HCT116 (cell line): ENCODE measurements at regions not wholly inside any gene's neighbourhood (a gene's known extent, or its start where the extent isn't known, plus 50 kb on each side); places are given as distances from the start of the nearest gene placed in this dataset.

Experiments used
- ATAC-seq: fragments of 200-7000 bp; cut with Tn5 transposase; 2 replicates; pipeline ENCODE4 v1.9.1; 2020; ENCODE audit warnings: mild to moderate bottlenecking, moderate library complexity
- BruUV-seq: library from RNA; stranded (reverse); fragments of 400-500 nt; replicated peaks from 2 replicates; lab custom pipeline; 2021; lab: Mats Ljungman, UMichigan
- CTCF ChIA-PET: fragments of 300-600 bp; sonication (Branson Sonifier 250); formaldehyde crosslinking; loops from one replicate; lab custom pipeline; 2021; ENCODE audit warnings: antibody characterized with exemption; lab: Charles Lee
- POLR2A ChIA-PET: fragments of 300-600, 350-600 bp; sonication (Branson Sonifier 250); formaldehyde crosslinking; loops from one replicate; lab custom pipeline; 2021; ENCODE audit warnings: antibody characterized with exemption; lab: Charles Lee
- RAD21 ChIA-PET, 2 experiments: fragments of 300-600 bp; sonication (Branson Sonifier 250); formaldehyde crosslinking; loops; one replicate each; lab custom pipeline; 2023; ENCODE audit warnings: low total read pairs in 2 of 2; ENCODE audit not compliant: uncharacterized antibody in 2 of 2, unreplicated experiment in 2 of 2, low non-redundant PET in 1 of 2; lab: Charles Lee
- DNase-seq: peaks from one replicate; pipeline ENCODE4 v3.0.0-alpha.2; 2010; ENCODE audit warnings: low read depth, low spot score
- H2AFZ ChIP-seq: fragments of 200-600 bp; shearing (Covaris generic), sonication (generic); 2 replicates; pipeline ENCODE4 v1.6.1; 2017; ENCODE audit warnings: low read depth, mixed run types, mixed read lengths, antibody characterized with exemption, low read length; ENCODE audit not compliant: poor library complexity, severe bottlenecking
- H3K27ac ChIP-seq: 2 replicates; pipeline ENCODE4 v1.5.1; 2012; ENCODE audit warnings: low read depth, low read length
- H3K27me3 ChIP-seq: fragments of 200-600 bp; sonication (generic); 2 replicates; pipeline ENCODE4 v1.6.1; 2016; ENCODE audit warnings: mixed run types, low read length, mixed read lengths; ENCODE audit not compliant: insufficient read depth
- H3K36me3 ChIP-seq, 2 experiments: fragments of 200-500 bp in 1 of 2; fragments of 200-600 bp in 1 of 2; sonication (Bioruptor generic) in 1 of 2; sonication (generic) in 1 of 2; 2 replicates each; pipeline versions ENCODE4 v1.5.1 to v1.6.1; 2014 to 2016; ENCODE audit warnings: low read length in 2 of 2, inconsistent platforms in 1 of 2, mixed read lengths in 1 of 2, mixed run types in 1 of 2; ENCODE audit not compliant: insufficient read depth in 2 of 2, control insufficient read depth in 1 of 2
- H3K4me1 ChIP-seq, 2 experiments: fragments of 200-600 bp in 1 of 2; sonication (generic) in 1 of 2; 2 replicates each; pipeline versions ENCODE4 v1.5.1 to v1.6.1; 2012 to 2017; ENCODE audit warnings: low read length in 2 of 2, inconsistent platforms in 1 of 2, mild to moderate bottlenecking in 1 of 2, mixed read lengths in 1 of 2, mixed run types in 1 of 2, moderate library complexity in 1 of 2; ENCODE audit not compliant: insufficient read depth in 2 of 2, control insufficient read depth in 1 of 2
- H3K4me2 ChIP-seq: fragments of 200-600 bp; sonication (generic); 2 replicates; pipeline ENCODE4 v1.6.1; 2017; ENCODE audit warnings: mixed run types, low read length, mixed read lengths
- H3K4me3 ChIP-seq, 2 experiments: fragments of 200-600 bp in 1 of 2; sonication (generic) in 1 of 2; replicated peaks in 1 of 2; 2 replicates each; pipeline ENCODE4 v1.5.1; 2011 to 2016; ENCODE audit warnings: low read length in 2 of 2, control low read depth in 1 of 2, low read depth in 1 of 2, mild to moderate bottlenecking in 1 of 2, mixed read lengths in 1 of 2, mixed run types in 1 of 2
- H3K79me2 ChIP-seq: fragments of 200-600 bp; sonication (generic); 2 replicates; pipeline ENCODE4 v1.6.1; 2017; ENCODE audit warnings: mild to moderate bottlenecking, mixed run types, low read length, moderate library complexity, mixed read lengths; ENCODE audit not compliant: insufficient read depth
- H3K9ac ChIP-seq: fragments of 200-600 bp; sonication (generic); 2 replicates; pipeline ENCODE4 v1.6.1; 2016; ENCODE audit warnings: low read length, mixed read lengths
- H3K9me2 ChIP-seq: fragments of 200-600 bp; sonication (generic), shearing (Covaris generic); 2 replicates; pipeline ENCODE4 v1.6.1; 2017; ENCODE audit warnings: mixed run types, mild to moderate bottlenecking, moderate library complexity; ENCODE audit not compliant: insufficient read depth
- H3K9me3 ChIP-seq, 2 experiments: fragments of 200-500 bp in 1 of 2; fragments of 200-600 bp in 1 of 2; sonication (Bioruptor generic) in 1 of 2; sonication (generic) in 1 of 2; 2 replicates each; pipeline ENCODE4 v1.6.1; 2014 to 2017; ENCODE audit warnings: low read length in 2 of 2, mixed read lengths in 2 of 2, inconsistent platforms in 1 of 2, low read depth in 1 of 2, mild to moderate bottlenecking in 1 of 2, mixed run types in 1 of 2, moderate library complexity in 1 of 2; ENCODE audit not compliant: control insufficient read depth in 1 of 2, insufficient read depth in 1 of 2
- H4K20me1 ChIP-seq: fragments of 200-600 bp; sonication (generic), shearing (Covaris generic); 2 replicates; pipeline ENCODE4 v1.6.1; 2017; ENCODE audit warnings: mixed run types, mild to moderate bottlenecking, moderate library complexity; ENCODE audit not compliant: insufficient read depth
- CEBPB ChIP-seq: IDR thresholded peaks from 2 replicates; pipeline ENCODE4 v1.6.1; 2012; ENCODE audit warnings: low read depth
- EGR1 ChIP-seq: IDR thresholded peaks from 2 replicates; pipeline ENCODE4 v1.6.1; 2012; ENCODE audit warnings: low read depth
- EZH2 ChIP-seq: fragments of 200-600 bp; sonication (generic); IDR thresholded peaks from 2 replicates; pipeline ENCODE4 v1.6.1; 2017; ENCODE audit warnings: antibody characterized with exemption, mixed run types
- EZH2phosphoT487 ChIP-seq: fragments of 200-600 bp; IDR thresholded peaks from 2 replicates; pipeline ENCODE4 v1.6.1; 2018; ENCODE audit warnings: antibody characterized with exemption, borderline replicate concordance
- FOSL1 ChIP-seq: IDR thresholded peaks from 2 replicates; pipeline ENCODE4 v1.6.1; 2012; ENCODE audit warnings: low read depth
- JUND ChIP-seq: IDR thresholded peaks from 2 replicates; pipeline ENCODE4 v1.6.1; 2012
- POLR2AphosphoS5 ChIP-seq: IDR thresholded peaks from 2 replicates; pipeline ENCODE4 v1.6.1; 2011; ENCODE audit warnings: mild to moderate bottlenecking, low read depth, low read length, moderate library complexity
- RAD21 ChIP-seq: IDR thresholded peaks from 2 replicates; pipeline ENCODE4 v1.6.1; 2012; ENCODE audit warnings: low read depth, mild to moderate bottlenecking
- SIN3A ChIP-seq: IDR thresholded peaks from 2 replicates; pipeline ENCODE4 v1.6.1; 2012; ENCODE audit warnings: low read depth
- SP1 ChIP-seq: IDR thresholded peaks from 2 replicates; pipeline ENCODE4 v1.6.1; 2012; ENCODE audit warnings: low read depth
- YY1 ChIP-seq: IDR thresholded peaks from 2 replicates; pipeline ENCODE4 v1.6.1; 2011; ENCODE audit warnings: low read length, low read depth, moderate library complexity, mild to moderate bottlenecking; ENCODE audit not compliant: insufficient replicate concordance; ENCODE audit errors: extremely low read depth
- intact Hi-C: fragments of 100-400 bp; cut with micrococcal nuclease; formaldehyde crosslinking; loops from 2 replicates; pipeline ENCODE4 v1.10.0; 2022
- TF ChIP-seq, protein P1 (sequence below): IDR thresholded peaks from 2 replicates; pipeline ENCODE4 v1.6.1; 2012; ENCODE audit warnings: low read depth
- TF ChIP-seq, protein P2 (sequence below), 3 experiments: fragments of 200-600 bp in 1 of 3; sonication (generic) in 1 of 3; IDR thresholded peaks in 2 of 3; conservative IDR thresholded peaks in 1 of 3; 2 replicates each; pipeline ENCODE4 v1.5.1; 2012 to 2017; ENCODE audit warnings: low read depth in 2 of 3, low read length in 2 of 3, antibody characterized with exemption in 1 of 3, borderline replicate concordance in 1 of 3, control low read depth in 1 of 3, mild to moderate bottlenecking in 1 of 3, mixed read lengths in 1 of 3, mixed run types in 1 of 3, moderate library complexity in 1 of 3; ENCODE audit not compliant: insufficient read depth in 1 of 3

DNA sequence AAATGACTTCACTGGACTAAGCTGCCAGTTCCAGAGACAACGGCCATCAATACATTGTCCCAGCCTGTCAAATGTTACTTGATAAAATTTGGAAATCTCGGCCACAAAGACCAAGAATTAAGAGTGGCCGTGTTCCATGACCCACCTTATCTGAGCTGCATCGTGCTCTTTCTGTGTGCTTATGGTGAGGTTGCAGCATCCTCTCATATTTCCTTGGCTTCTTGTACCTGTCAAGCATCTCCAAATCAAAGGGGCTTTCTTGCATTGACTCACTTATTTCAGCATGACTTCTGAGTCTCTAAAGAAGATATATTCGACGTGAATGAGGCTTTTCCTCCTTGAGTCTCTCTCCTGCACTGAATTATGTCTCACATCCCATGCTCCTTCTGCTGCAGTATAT is 421.7 kb downstream of the MCTP2 start:
- ChIA-PET RAD21 (no interaction called here), POLR2A (no interaction called here), CTCF (no interaction called here)
- peaks cover 28% of the 10 kb centered on the region for H3K27me3 ChIP-seq
- no peaks in the 10 kb centered on the region for H3K9me3 ChIP-seq
- no peaks in the 10 kb centered on the region for H4K20me1 ChIP-seq
- no peak for DNase-seq
- intact Hi-C loops, result no loop called here
- H3K4me1 ChIP-seq, result no peaks in the 10 kb centered on the region
- H3K4me3 ChIP-seq, result no peak overlapping the region
- no peak for ATAC-seq
- no peaks in the 10 kb centered on the region for H3K79me2 ChIP-seq
- no TSS peak for BruUV-seq
- no peak overlapping the region for H3K9ac ChIP-seq
- H3K36me3 ChIP-seq, result no peaks in the 10 kb centered on the region
- H2AFZ ChIP-seq, result no peak overlapping the region
- H3K4me2 ChIP-seq, result no peak overlapping the region
- TF ChIP-seq SP1 (no peak), RAD21 (no peak), POLR2AphosphoS5 (no peak), EGR1 (no peak), CEBPB (no peak), FOSL1 (no peak), SIN3A (no peak), YY1 (no peak), EZH2 (no peak), EZH2phosphoT487 (no peak), JUND (no peak)
- TF ChIP-seq, protein P1, sequence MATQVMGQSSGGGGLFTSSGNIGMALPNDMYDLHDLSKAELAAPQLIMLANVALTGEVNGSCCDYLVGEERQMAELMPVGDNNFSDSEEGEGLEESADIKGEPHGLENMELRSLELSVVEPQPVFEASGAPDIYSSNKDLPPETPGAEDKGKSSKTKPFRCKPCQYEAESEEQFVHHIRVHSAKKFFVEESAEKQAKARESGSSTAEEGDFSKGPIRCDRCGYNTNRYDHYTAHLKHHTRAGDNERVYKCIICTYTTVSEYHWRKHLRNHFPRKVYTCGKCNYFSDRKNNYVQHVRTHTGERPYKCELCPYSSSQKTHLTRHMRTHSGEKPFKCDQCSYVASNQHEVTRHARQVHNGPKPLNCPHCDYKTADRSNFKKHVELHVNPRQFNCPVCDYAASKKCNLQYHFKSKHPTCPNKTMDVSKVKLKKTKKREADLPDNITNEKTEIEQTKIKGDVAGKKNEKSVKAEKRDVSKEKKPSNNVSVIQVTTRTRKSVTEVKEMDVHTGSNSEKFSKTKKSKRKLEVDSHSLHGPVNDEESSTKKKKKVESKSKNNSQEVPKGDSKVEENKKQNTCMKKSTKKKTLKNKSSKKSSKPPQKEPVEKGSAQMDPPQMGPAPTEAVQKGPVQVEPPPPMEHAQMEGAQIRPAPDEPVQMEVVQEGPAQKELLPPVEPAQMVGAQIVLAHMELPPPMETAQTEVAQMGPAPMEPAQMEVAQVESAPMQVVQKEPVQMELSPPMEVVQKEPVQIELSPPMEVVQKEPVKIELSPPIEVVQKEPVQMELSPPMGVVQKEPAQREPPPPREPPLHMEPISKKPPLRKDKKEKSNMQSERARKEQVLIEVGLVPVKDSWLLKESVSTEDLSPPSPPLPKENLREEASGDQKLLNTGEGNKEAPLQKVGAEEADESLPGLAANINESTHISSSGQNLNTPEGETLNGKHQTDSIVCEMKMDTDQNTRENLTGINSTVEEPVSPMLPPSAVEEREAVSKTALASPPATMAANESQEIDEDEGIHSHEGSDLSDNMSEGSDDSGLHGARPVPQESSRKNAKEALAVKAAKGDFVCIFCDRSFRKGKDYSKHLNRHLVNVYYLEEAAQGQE, result no peak
- TF ChIP-seq, protein P2, sequence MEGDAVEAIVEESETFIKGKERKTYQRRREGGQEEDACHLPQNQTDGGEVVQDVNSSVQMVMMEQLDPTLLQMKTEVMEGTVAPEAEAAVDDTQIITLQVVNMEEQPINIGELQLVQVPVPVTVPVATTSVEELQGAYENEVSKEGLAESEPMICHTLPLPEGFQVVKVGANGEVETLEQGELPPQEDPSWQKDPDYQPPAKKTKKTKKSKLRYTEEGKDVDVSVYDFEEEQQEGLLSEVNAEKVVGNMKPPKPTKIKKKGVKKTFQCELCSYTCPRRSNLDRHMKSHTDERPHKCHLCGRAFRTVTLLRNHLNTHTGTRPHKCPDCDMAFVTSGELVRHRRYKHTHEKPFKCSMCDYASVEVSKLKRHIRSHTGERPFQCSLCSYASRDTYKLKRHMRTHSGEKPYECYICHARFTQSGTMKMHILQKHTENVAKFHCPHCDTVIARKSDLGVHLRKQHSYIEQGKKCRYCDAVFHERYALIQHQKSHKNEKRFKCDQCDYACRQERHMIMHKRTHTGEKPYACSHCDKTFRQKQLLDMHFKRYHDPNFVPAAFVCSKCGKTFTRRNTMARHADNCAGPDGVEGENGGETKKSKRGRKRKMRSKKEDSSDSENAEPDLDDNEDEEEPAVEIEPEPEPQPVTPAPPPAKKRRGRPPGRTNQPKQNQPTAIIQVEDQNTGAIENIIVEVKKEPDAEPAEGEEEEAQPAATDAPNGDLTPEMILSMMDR (IDR thresholded peaks at IDR 0.05 in 2 of 3, conservative IDR thresholded peaks at IDR 0.05 in 1 of 3; ENCODE audit: borderline replicate concordance in 1 of 3, insufficient read depth in 1 of 3, low read depth in 2 of 3, low read length in 2 of 3), result no peak
- H3K27ac ChIP-seq, result no peak overlapping the region
- no peaks in the 10 kb centered on the region for H3K9me2 ChIP-seq
